Hepatocyte (in vitro differentiated cells): ENCODE measurements at regions not wholly inside any gene's neighbourhood (a gene's known extent, or its start where the extent isn't known, plus 50 kb on each side); places are given as distances from the start of the nearest gene placed in this dataset.

Experiments used
- CTCF ChIP-seq: fragments of 200-600 bp; sonication (generic); IDR thresholded peaks from 2 replicates; pipeline ENCODE4 v1.5.1; 2016; ENCODE audit warnings: antibody characterized with exemption, mild to moderate bottlenecking; ENCODE audit not compliant: poor library complexity
- EZH2 ChIP-seq: fragments of 200-600 bp; sonication (generic); IDR thresholded peaks from 2 replicates; pipeline ENCODE4 v1.6.1; 2016; ENCODE audit warnings: antibody characterized with exemption, mild to moderate bottlenecking, borderline replicate concordance
- EZH2phosphoT487 ChIP-seq: fragments of 200-600 bp; sonication (generic); IDR thresholded peaks from one replicate; pipeline ENCODE4 v1.6.1; 2018; ENCODE audit warnings: antibody characterized with exemption, mild to moderate bottlenecking, low read depth, moderate library complexity; ENCODE audit not compliant: unreplicated experiment, severe bottlenecking

DNA sequence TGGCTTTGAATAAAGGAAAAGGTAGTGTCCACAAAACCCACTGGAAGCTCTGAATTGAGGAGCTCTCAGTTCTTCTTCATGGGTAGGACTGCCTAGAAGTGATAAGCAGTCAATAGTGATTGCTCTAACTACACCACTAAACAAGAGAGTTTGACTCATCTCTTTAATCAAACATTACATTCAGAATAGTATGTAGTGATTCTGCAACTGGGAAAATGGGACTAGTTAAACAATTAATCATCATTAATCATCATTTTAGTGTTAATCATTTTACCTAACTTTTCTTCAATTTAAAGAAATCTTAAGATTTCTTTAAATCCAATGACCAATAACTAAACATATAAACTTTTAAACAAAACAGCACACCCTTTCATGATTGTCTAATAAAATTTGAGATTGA, 484.0 kb upstream of the FZD8 start:
- TF ChIP-seq CTCF = no peak
- TF ChIP-seq EZH2phosphoT487 = no peak
- no peak for TF ChIP-seq EZH2
